ENCODE measurements at regions not wholly inside any gene's neighbourhood (a gene's known extent, or its start where the extent isn't known, plus 50 kb on each side); places are given as distances from the start of the nearest gene placed in this dataset.

DNA sequence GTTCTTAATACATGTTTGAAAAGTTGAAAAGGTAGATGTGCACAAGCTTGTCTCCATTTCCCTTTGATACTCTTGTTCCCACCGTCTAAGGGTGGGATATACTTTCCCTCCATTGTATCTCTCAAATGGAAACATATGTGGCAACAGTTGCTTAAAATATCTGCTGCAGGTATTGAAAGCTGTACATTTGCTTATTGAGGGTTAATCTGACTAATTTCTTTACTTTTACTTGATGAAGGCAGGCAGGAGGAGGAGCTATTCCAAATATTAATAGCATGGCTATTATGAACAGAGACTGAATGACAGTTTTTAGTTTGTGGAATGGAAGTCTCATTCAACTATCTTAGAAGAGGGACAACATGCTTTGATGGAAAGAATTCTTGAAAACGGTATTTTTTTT is 103.8 kb downstream of the SLC10A2 start:
- TF ChIP-seq, protein P1, sequence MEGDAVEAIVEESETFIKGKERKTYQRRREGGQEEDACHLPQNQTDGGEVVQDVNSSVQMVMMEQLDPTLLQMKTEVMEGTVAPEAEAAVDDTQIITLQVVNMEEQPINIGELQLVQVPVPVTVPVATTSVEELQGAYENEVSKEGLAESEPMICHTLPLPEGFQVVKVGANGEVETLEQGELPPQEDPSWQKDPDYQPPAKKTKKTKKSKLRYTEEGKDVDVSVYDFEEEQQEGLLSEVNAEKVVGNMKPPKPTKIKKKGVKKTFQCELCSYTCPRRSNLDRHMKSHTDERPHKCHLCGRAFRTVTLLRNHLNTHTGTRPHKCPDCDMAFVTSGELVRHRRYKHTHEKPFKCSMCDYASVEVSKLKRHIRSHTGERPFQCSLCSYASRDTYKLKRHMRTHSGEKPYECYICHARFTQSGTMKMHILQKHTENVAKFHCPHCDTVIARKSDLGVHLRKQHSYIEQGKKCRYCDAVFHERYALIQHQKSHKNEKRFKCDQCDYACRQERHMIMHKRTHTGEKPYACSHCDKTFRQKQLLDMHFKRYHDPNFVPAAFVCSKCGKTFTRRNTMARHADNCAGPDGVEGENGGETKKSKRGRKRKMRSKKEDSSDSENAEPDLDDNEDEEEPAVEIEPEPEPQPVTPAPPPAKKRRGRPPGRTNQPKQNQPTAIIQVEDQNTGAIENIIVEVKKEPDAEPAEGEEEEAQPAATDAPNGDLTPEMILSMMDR (IDR thresholded peaks at IDR 0.05; ENCODE audit: low read length), result no peak
- TF ChIP-seq EZH2 (IDR thresholded peaks at IDR 0.05; ENCODE audit: borderline replicate concordance, low read length), result no peak

Data from OCI-LY1 (cell line).